ENCODE measurements at regions not wholly inside any gene's neighbourhood (a gene's known extent, or its start where the extent isn't known, plus 50 kb on each side); places are given as distances from the start of the nearest gene placed in this dataset.
A peak's percentile ranks its signal among the peaks of the same experiment; 100 is the strongest.
"Not testable (repeated sequence)": the region's sequence is repeated elsewhere in the genome, so short reads cannot be mapped to it uniquely, and the experiment has no call there.

DNA sequence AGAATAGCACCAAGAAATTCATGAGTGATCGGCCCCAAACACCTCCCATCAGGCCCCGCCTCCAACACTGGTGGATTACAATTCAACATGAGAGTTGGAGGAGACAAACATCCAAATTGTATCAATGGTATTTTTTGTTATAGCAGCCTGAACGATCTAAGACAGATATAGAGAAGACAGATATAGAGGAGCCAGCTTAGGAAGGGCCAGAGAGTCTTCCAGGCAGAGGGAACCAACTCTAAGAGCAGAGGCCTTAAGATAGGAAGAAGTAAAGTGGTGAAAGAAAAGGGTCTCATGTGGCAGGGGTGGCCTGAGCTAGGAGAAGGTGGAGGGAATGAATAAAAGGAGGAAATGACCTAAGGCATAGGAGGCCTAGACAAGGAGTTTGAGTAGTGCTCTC is 158.8 kb upstream of the TBL1XR1 start:
- Mint-ChIP-seq H3K4me1 (peaks cover 24 to 72% (median 52%) of the 10 kb centered on the region in 4 donors), H3K27ac (peak overlapping the region in 7 of 10 donors; percentile 4 to 61 (median 32)), H3K36me3 (peaks cover 0 to 3% (median 1%) of the 10 kb centered on the region in 3 donors), H3K9me3 (peaks cover 0 to 4% (median 0%) of the 10 kb centered on the region in 9 donors), H3K4me3 (no peak overlapping the region), H3K27me3 (peaks cover 0 to 3% (median 0%) of the 10 kb centered on the region in 5 donors)
- ATAC-seq, result no peak
- POLR2A ChIA-PET, result interaction anchor here (0.6 to 7.9 kb wide), 3 partner anchors 160 to 698 kb away, joined by 3 to 255 read pairs (median 3); partner anchors contain the start of gene TBL1XR1
- no peak for DNase-seq

DNA sequence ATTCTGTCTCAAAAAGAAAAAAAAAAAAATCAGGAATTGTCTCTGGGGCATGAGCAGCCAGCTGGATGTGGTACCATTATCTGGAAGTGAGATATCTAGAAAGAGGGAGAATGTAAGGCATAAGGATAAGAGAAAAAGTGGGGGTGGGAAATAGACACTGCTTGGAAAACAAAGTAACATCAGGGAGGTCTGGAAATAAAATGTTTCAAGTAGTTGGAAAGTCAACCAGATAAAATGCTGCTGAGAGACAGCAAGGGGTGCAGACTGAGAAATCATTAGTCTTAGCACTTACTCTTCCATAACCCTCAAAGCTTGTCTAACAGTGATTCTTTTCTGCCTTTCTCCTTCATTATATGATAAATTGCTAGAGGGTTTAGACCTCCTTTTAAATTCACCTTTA is 159.7 kb upstream of the TBL1XR1 start:
- H3K4me3 Mint-ChIP-seq, result no peak overlapping the region
- ATAC-seq, result no peak
- POLR2A ChIA-PET, result interaction anchor here (0.5 to 7.9 kb wide), 3 partner anchors 161 to 333 kb away, joined by 3 to 255 read pairs (median 3); partner anchors contain the start of gene TBL1XR1

DNA sequence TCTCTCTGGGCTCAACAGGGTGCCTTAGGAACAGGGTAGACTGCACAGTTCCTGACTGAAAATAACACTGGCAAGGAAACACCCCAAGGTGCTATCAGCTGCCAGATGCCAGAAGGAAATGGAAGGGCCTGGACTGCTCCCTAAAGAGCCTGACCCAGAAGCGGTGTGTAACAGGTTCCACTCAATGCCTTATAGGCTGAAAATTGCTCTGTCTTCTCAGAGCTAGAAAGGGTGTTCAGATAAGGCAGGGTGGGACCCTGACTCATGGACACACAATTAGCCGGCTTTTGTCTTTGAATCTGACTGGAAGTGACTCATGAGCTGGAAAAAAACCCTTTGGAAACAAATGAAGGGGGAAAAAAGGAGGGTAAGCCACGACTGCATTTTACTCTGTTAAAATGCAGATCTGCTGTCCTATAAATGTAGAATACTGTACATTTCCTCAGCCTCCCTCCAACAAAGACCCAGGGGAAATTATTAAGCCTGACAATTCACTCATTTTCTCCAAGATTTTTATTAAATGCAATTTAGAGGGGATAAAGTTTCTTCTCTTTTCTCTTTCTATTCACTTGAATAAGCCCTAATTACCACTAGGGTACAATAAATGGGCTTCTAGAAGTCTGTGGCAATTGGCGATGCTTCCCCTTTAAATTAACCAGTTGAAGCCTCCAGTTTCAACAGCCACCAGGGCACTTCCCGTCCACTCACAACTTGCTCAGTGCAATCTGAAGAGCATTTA is 160.2 kb upstream of the TBL1XR1 start:
- Mint-ChIP-seq H3K27me3 (peaks cover 0 to 3% (median 0%) of the 10 kb centered on the region in 5 donors), H3K4me1 (peaks cover 29 to 70% (median 54%) of the 10 kb centered on the region in 4 donors), H3K27ac (peak overlapping the region; percentile 18 to 100 (median 98)), H3K4me3 (peak overlapping the region in 9 of 10 donors; percentile 5 to 96 (median 93)), H3K9me3 (peaks cover 0 to 4% (median 0%) of the 10 kb centered on the region in 9 donors), H3K36me3 (peaks cover 0 to 3% (median 1%) of the 10 kb centered on the region in 3 donors)
- POLR2A ChIA-PET, result interaction anchor here (0.5 to 7.9 kb wide), 3 partner anchors 162 to 306 kb away, joined by 3 to 255 read pairs (median 25); partner anchors contain the start of gene TBL1XR1
- ATAC-seq, result no peak
- no peak for DNase-seq

More for the DNA sequence above, 159.7 kb upstream of the TBL1XR1 start:
- no peak for DNase-seq
- Mint-ChIP-seq H3K27ac (peak overlapping the region in 9 of 10 donors; percentile 0 to 98 (median 61)), H3K36me3 (peaks cover 0 to 3% (median 1%) of the 10 kb centered on the region in 3 donors), H3K4me1 (peaks cover 29 to 72% (median 56%) of the 10 kb centered on the region in 4 donors), H3K9me3 (peaks cover 0 to 4% (median 0%) of the 10 kb centered on the region in 9 donors), H3K27me3 (peaks cover 0 to 3% (median 0%) of the 10 kb centered on the region in 5 donors)

DNA sequence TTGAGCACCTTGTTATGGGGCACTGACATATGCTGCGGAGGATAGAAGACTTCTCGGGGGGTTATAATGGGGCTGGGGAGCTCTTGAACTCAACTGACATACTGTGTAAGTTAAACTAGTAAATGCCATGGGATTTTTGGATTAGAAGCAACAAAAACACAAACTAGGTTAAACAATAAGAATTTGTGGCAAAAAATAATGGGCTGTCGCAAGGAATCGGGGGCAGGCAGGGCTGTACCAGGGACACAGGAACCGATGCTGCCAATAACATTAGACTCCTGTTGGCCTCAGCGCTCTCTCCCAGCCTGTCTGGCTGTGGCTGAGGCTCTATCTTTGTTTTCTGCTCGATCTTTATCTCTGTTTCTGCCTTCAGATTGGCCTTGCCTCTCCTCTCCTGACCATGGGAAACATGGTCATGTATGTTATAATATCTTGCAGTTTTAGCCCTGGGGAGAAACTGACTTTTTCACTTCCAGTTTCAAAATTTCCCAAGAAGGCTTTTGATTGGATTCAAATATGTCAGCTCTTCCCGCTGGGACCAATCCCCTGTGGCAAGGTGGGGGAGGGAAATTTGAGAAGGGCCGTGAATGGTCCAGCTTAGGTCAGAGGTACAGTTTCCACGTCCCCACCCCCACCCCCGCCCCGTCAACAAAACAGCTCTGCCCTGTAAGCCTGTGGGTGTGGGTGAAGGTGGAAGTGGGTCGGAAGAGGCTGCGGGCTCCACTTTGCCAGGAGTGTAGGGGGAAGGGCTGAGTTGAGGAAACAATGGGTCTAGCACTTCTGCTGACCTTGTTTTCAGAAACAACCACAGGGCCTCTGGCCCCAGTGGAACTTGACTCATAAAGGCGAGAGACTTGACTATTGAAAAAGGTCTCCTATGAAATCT is 161.1 kb upstream of the TBL1XR1 start:
- peak in 7 of 10 donors; percentile 1 to 63 (median 31) for DNase-seq
- Mint-ChIP-seq H3K4me1 (peaks cover 28 to 64% (median 55%) of the 10 kb centered on the region in 4 donors), H3K27ac (peak overlapping the region; percentile 81 to 100 (median 99)), H3K27me3 (peaks cover 0 to 3% (median 0%) of the 10 kb centered on the region in 5 donors), H3K36me3 (peaks cover 0 to 3% (median 1%) of the 10 kb centered on the region in 3 donors), H3K4me3 (peak overlapping the region; percentile 80 to 97 (median 94)), H3K9me3 (peaks cover 0 to 4% (median 0%) of the 10 kb centered on the region in 9 donors)
- ATAC-seq, result peak in 1 of 2 donors; percentile 8
- POLR2A ChIA-PET, result interaction anchor here (0.6 to 7.9 kb wide), 7 partner anchors 113 to 307 kb away, joined by 3 to 255 read pairs (median 4); partner anchors contain the start of gene TBL1XR1

DNA sequence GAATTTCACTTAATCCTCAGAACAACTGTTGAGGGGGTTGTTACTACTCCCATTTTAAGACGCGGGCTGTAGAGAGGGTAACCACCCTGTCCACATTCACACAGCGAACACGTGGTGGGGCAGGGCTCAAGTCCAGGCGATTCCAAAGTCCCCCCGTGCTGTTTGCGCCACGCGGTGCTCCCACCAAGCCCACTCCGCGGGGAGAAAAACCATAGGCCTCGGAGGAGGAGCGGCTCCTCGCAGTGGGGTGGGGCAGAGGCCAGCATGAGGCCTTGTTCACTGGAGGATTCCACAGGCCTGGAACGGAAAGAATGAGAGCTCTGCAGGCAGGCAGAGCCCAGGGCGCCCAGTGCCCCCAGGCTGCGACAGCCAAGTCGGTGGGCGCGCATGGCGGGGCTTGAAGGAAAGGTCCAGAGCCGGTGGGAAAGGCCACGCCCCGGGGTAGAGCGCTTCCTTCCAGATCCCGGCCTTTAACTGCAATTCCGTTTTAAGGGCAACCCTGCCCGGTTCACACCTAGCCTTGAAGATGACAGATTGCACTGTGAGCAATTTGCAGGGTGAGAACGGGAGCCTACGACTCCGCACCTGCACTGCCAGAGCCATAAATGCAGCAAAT is 161.8 kb upstream of the TBL1XR1 start:
- POLR2A ChIA-PET, result interaction anchor here (0.6 to 7.9 kb wide), 23 partner anchors 27 to 725 kb away, joined by 3 to 255 read pairs (median 4); partner anchors contain the start of gene TBL1XR1

DNA sequence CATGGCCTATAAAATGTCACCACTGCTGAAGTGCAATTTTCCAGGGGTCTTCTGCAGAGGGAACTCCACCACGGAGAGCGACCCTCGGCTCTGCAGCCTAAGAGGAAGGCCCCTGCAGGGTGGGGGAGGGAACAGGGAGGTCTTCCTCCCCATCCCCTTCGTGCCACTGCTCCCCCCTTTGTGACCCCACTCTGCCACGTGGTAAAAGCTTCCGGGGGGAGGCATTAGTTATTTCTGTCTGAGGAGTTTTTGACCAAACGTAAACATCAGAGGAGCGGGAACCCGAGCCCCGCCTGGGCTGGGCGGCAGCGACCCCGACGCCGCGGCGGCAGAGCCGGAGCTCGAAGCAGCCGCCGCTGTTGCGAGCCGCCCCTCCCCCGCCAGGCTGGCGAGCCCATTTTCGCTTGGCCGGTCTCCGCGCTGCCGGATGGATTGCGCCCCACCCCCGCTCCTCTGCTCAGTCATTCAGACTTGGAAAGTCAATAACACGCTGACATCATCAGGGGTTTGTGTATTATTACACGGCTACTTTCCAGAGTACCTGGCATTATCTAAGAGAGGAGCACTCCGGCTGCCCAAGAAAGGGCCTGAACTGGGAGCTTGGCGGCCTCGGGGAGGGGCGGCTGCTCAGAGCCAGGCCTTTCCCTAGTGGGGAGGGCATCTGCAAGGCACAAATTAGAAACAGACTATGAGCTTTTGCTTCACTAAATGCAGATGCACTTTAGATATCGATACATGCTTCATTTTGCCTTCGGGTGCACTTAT is 162.5 kb upstream of the TBL1XR1 start:
- Mint-ChIP-seq H3K27me3 (peaks cover 0 to 3% (median 0%) of the 10 kb centered on the region in 5 donors), H3K9me3 (peaks cover 0 to 4% (median 0%) of the 10 kb centered on the region in 9 donors), H3K36me3 (peaks cover 0 to 3% (median 1%) of the 10 kb centered on the region in 3 donors), H3K4me1 (peaks cover 25 to 62% (median 55%) of the 10 kb centered on the region in 4 donors), H3K27ac (peak overlapping the region; percentile 98 to 100 (median 99)), H3K4me3 (peak overlapping the region; percentile 88 to 97 (median 94))
- POLR2A ChIA-PET, result interaction anchor here (0.5 to 7.9 kb wide), 38 partner anchors 12 to 726 kb away, joined by 3 to 255 read pairs (median 4); partner anchors contain the start of gene TBL1XR1
- DNase-seq (peak; percentile 90 to 97 (median 96)), ATAC-seq (peak; percentile 83 to 92)

More for the DNA sequence above, 161.8 kb upstream of the TBL1XR1 start:
- H3K27ac Mint-ChIP-seq, result peak overlapping the region; percentile 81 to 100 (median 99)
- H3K4me1 Mint-ChIP-seq, result peaks cover 25 to 62% (median 55%) of the 10 kb centered on the region in 4 donors
- DNase-seq (peak in 7 of 10 donors; percentile 13 to 70 (median 31)), ATAC-seq (peak; percentile 38 to 47)
- H3K27me3 Mint-ChIP-seq, result peaks cover 0 to 3% (median 0%) of the 10 kb centered on the region in 5 donors
- H3K9me3 Mint-ChIP-seq, result peaks cover 0 to 4% (median 0%) of the 10 kb centered on the region in 9 donors
- H3K4me3 Mint-ChIP-seq, result peak overlapping the region; percentile 88 to 97 (median 94)
- H3K36me3 Mint-ChIP-seq, result peaks cover 0 to 3% (median 1%) of the 10 kb centered on the region in 3 donors

DNA sequence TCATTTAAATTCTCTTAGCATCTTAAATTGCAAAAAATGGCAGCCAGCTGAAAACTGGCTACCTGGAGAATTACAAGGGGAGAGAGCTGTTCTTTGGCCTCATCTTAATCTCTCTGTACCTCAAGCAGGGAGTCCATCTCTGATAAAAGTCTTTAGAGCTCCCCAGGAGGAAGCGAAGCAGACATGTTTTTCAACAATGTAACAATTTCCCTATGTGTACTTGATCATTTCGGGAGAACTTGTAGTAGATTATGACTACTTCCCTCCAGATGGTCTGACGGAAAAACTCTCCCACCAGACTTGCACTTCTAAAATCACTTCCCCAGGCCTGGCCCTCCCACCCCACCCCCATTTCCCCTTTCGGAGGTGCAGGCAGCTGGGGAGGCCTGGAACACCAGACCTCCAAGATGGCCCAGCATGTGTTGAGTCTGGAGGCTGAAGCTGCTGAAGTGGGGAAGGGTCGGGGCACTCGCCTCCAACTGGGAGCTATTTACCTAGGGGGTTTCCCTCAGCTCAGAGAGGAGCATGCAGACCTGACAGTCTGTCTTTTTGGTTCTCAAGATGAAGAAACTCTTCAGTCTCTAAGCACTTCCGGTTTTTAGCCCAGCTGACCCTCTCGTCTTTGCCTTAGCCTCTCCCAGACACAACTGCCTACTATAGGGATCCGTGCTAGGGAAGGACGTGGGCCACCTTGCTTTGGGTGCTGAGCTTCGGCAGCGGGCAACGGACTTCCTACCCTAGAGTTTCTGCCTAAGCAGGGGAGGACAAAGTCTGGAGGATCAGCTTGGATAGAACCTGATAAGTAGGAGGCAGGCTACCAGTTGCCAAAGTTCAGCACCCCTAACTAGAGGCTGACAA is 164.0 kb upstream of the TBL1XR1 start:
- H3K4me3 Mint-ChIP-seq, result peak overlapping the region in 9 of 10 donors; percentile 88 to 97 (median 94)
- peaks cover 0 to 4% (median 0%) of the 10 kb centered on the region in 9 donors for H3K9me3 Mint-ChIP-seq
- peaks cover 0 to 3% (median 1%) of the 10 kb centered on the region in 3 donors for H3K36me3 Mint-ChIP-seq
- peaks cover 23 to 56% (median 50%) of the 10 kb centered on the region in 4 donors for H3K4me1 Mint-ChIP-seq
- POLR2A ChIA-PET, result interaction anchor here (0.6 to 7.9 kb wide), 9 partner anchors 10 to 310 kb away, joined by 3 to 255 read pairs (median 5); partner anchors contain the start of gene TBL1XR1
- DNase-seq, result peak in 1 of 10 donors; percentile 4
- ATAC-seq, result no peak
- H3K27ac Mint-ChIP-seq, result peak overlapping the region; percentile 98 to 100 (median 99)
- H3K27me3 Mint-ChIP-seq, result peaks cover 0 to 3% (median 0%) of the 10 kb centered on the region in 5 donors

DNA sequence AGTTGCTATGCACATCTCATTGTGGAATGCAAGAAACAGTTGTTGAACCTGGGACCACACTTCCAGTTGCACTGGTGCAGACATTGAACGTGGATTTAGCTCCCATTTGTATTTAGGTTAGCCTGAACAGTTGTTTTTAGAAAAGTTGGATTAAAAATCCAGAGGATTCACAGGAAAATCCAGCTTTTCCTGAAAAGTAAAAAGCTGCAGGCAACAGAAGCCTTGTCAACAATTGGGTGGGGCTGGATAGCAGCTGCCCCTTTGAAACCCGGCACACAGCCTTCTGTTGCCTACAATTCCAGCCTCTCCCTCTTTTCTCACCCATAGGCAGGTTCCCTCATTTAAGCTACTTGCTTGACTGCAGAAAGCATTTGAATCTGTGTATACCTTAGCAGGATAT is 165.3 kb upstream of the TBL1XR1 start:
- Mint-ChIP-seq H3K9me3 (peaks cover 0 to 4% (median 0%) of the 10 kb centered on the region in 9 donors), H3K27ac (peak overlapping the region in 4 of 10 donors; percentile 69 to 82 (median 71)), H3K27me3 (peaks cover 0 to 3% (median 0%) of the 10 kb centered on the region in 5 donors), H3K4me1 (peaks cover 23 to 46% (median 41%) of the 10 kb centered on the region in 4 donors), H3K4me3 (peak overlapping the region in 1 of 10 donors; percentile 58), H3K36me3 (peaks cover 0 to 3% (median 1%) of the 10 kb centered on the region in 3 donors)
- DNase-seq, result no peak
- POLR2A ChIA-PET, result interaction anchor here (0.6 to 7.9 kb wide), 2 partner anchors 14 to 167 kb away, joined by 3 to 255 read pairs; partner anchors contain the start of gene TBL1XR1
- no peak for ATAC-seq

DNA sequence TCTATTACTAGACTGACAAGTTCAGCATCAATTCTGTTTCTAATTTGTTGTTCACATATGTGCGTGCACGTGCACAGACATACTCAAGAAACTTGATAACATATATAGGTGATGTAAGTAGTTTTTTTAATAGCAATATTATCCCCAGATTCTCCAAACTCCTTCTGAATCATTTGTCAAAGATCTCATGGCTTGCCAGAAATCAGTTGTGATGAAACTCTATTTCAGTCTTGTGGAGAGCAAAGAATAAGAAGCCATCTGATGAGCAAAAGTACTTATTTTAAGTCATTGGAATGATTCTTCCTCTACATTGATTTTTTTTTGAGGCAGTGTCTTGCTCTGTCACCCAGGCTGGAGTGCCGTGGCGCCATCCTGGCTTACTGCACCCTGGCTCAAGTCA is 167.0 kb upstream of the TBL1XR1 start:
- H3K27ac Mint-ChIP-seq, result peak overlapping the region in 1 of 10 donors; percentile 6
- POLR2A ChIA-PET, result interaction anchor here (1.4 kb wide), 1 partner anchor 168 kb away, joined by 3 read pairs; no protein-coding TSS in a partner anchor
- no peak for ATAC-seq

DNA sequence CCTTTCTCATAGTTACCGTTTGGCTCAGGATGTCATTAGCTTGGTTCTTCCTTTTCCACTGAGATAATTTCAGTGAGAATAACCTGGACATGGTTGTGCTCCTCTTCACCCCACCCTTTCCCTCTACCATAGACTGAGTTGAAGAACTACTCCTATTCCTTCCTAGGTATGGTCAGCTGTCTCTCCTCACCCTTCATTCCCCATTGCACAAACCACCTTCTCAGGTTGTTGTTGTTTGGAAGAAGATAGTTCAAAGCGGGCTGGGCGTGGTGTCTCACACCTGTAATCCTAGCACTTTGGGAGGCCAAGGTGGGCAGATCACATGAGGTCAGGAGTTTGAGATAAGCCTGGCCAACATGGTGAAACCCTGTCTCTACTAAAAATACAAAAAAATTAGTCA is 168.0 kb upstream of the TBL1XR1 start:
- Mint-ChIP-seq H3K4me1 (peaks cover 12 to 21% (median 16%) of the 10 kb centered on the region in 4 donors), H3K27ac (peak overlapping the region in 2 of 10 donors; percentile 14 to 49)
- ATAC-seq, H3K36me3 Mint-ChIP-seq, H3K27me3 Mint-ChIP-seq, H3K9me3 Mint-ChIP-seq, DNase-seq, H3K4me3 Mint-ChIP-seq: not testable (repeated sequence)
- POLR2A ChIA-PET, result interaction anchor here (0.7 kb wide), 1 partner anchor 420 kb away, joined by 3 read pairs; no protein-coding TSS in a partner anchor

More for the DNA sequence above, 167.0 kb upstream of the TBL1XR1 start:
- Mint-ChIP-seq H3K36me3 (peaks cover 0 to 3% (median 1%) of the 10 kb centered on the region in 3 donors), H3K9me3 (peaks cover 0 to 4% (median 0%) of the 10 kb centered on the region in 9 donors), H3K27me3 (peaks cover 0 to 3% (median 0%) of the 10 kb centered on the region in 5 donors), H3K4me3 (no peak overlapping the region), H3K4me1 (peaks cover 18 to 30% (median 25%) of the 10 kb centered on the region in 4 donors)
- no peak for DNase-seq
